Psoas muscle (tissue), 7 donors: ENCODE measurements at regions not wholly inside any gene's neighbourhood (a gene's known extent, or its start where the extent isn't known, plus 50 kb on each side); places are given as distances from the start of the nearest gene placed in this dataset.

Source experiments
- ATAC-seq, 4 donors: fragments of 200-7000 bp; cut with Tn5 transposase; one replicate each; pipeline ENCODE4 v1.9.1; 2020; ENCODE audit warnings: moderate library complexity in 3 of 4, mild to moderate bottlenecking in 2 of 4
- DNase-seq, 2 donors: peaks; one replicate each; pipeline ENCODE4 v3.0.0-alpha.2; 2020
- H3K27ac ChIP-seq: fragments of 200-600 bp; one replicate; pipeline ENCODE4 v1.8.0; 2022
- H3K27me3 ChIP-seq, 3 donors: fragments of 200-600 bp in 1 of 3; one replicate each; pipeline versions ENCODE4 v1.6.1 to v1.8.0; 2013 to 2022; ENCODE audit warnings: low read length in 2 of 3, mild to moderate bottlenecking in 2 of 3, moderate library complexity in 1 of 3; ENCODE audit not compliant: insufficient read depth in 3 of 3
- H3K36me3 ChIP-seq, 2 donors: fragments of 200-600 bp in 1 of 2; one replicate each; pipeline versions ENCODE4 v1.6.1 to v1.8.0; 2013 to 2022; ENCODE audit warnings: low read depth in 1 of 2, mild to moderate bottlenecking in 1 of 2, moderate library complexity in 1 of 2; ENCODE audit not compliant: insufficient read depth in 1 of 2
- H3K4me1 ChIP-seq: fragments of 200-600 bp; one replicate; pipeline ENCODE4 v1.8.0; 2022
- H3K4me3 ChIP-seq: fragments of 200-600 bp; one replicate; pipeline ENCODE4 v1.8.0; 2022; ENCODE audit warnings: mild to moderate bottlenecking
- H3K9me3 ChIP-seq: fragments of 200-600 bp; one replicate; pipeline ENCODE4 v1.8.0; 2022
- CTCF ChIP-seq: fragments of 200-600 bp; IDR thresholded peaks from one replicate; pipeline ENCODE4 v1.8.0; 2022; ENCODE audit warnings: antibody characterized with exemption
- WGBS, 3 donors: extraction: QIAGEN DNeasy Blood & Tissue Kit; methylation state at CpG; one replicate each; pipeline versions ENCODE4 v1.1.6 to v1.1.7; 2013; 5-methylcytosine and 5-hydroxymethylcytosine counted together
- intact Hi-C, 2 donors: fragments of 100-400 bp; cut with DNase I; formaldehyde crosslinking; loops; one replicate each; pipeline versions ENCODE4 v1.11.0 to v1.14.2; 2022
- donor health status: healthy with polysubstance abuse.
- donor health status: DM: no; HTN: no; CAD: no; lungs with moderate emphysema.
- donor health status: Bipolar disorder and iron deficiency.
- donor health status: healthy.
- donor health status: DM: yes; HTN: yes; CAD: no.
- donor health status: DM: no; HTN: no; CAD: no.
- donor health status: DM: yes; HTN: yes; CAD: no.

- H3K4me3 ChIP-seq, result no peak overlapping the region
- H3K27ac ChIP-seq, result no peak overlapping the region
- H3K9me3 ChIP-seq, result no peaks in the 10 kb centered on the region
- no peak for DNase-seq
- TF ChIP-seq CTCF, result no peak
- 55 to 72% (median 69%) methylated on average over 1 of the region's 1 CpG for WGBS, 3 donors
- no peaks in the 10 kb centered on the region for H3K27me3 ChIP-seq
- H3K4me1 ChIP-seq, result no peaks in the 10 kb centered on the region
- intact Hi-C loops, result no loop called here
- no peaks in the 10 kb centered on the region for H3K36me3 ChIP-seq
- no peak for ATAC-seq
These were observed 581.6 kb downstream of the HAO1 start for GRCh38 chr20:7358670-7359069.

DNA sequence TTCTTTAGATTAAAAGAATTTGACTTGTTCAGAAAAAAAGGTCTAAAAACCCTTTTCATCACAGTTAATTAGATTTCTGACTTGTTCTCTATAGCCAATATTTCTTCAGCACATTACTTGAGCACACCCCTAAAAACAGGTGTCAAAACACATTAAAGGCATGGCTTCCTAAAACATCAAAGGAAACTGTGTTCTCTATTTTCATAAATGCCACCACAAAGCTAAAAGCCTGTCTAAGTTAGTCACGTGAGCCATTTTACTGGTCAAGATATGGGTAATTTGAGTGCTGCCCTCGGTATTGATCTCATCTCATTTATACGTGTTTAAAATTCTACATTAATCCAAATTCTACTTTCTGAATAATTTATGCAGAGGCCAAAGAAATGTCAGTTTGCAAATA lies 580.5 kb downstream of the HAO1 start:
- no peak for DNase-seq
- no peaks in the 10 kb centered on the region for H3K36me3 ChIP-seq
- no peak for ATAC-seq
- no peak for TF ChIP-seq CTCF
- intact Hi-C loops, result no loop called here
- no peak overlapping the region for H3K4me3 ChIP-seq
- H3K27me3 ChIP-seq, result no peaks in the 10 kb centered on the region
- H3K4me1 ChIP-seq, result no peaks in the 10 kb centered on the region
- H3K9me3 ChIP-seq, result no peaks in the 10 kb centered on the region
- 30 to 38% (median 38%) methylated on average over 3 of the region's 3 CpGs for WGBS, 3 donors
- H3K27ac ChIP-seq, result no peak overlapping the region

DNA sequence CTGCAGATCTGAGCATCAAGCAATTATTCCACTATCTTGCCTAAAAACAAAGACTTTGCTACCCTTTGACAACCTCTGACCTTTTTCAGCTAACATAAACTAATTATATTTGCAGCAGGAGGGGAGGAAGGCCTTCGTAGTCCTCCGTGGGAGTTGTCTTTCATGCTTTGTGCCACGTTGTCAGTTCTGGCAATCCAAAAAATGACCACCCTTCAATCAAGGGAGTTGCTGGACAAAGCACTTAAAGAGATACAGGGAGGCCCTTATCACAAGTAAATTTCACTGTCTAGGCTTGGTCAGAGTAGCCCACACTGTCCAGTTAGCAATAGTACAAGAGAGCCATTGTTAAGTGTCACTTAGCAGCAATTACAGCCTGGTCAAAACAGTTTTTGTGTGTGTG lies 578.9 kb downstream of the HAO1 start:
- H3K4me3 ChIP-seq, result no peak overlapping the region
- TF ChIP-seq CTCF, result no peak
- no peaks in the 10 kb centered on the region for H3K27me3 ChIP-seq
- no peak overlapping the region for H3K27ac ChIP-seq
- no peaks in the 10 kb centered on the region for H3K9me3 ChIP-seq
- no peaks in the 10 kb centered on the region for H3K36me3 ChIP-seq
- H3K4me1 ChIP-seq, result no peaks in the 10 kb centered on the region
- DNase-seq (no peak), ATAC-seq (no peak)
- intact Hi-C loops, result no loop called here
- WGBS, 3 donors, result 21 to 30% (median 27%) methylated on average over 3 of the region's 3 CpGs

DNA sequence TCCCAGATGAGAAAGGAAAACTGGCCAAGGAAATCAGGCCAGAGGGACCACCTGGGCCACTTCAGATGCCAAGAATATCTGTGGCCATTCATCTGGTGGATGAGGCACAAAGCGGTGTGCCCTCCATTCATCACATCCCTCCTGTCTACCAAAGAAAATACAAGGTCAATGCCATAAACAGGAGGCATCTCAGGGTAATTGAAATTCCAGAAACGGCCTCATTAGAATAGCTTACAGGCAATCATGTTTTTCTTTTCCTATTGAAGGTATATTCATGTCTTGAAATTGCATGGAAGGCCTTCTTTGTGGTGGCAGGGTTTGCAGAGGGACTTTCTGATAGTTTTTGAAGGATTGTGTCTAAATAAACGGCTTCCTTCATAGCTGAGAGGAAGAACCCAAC lies 578.3 kb downstream of the HAO1 start:
- DNase-seq (no peak), ATAC-seq (no peak)
- no peaks in the 10 kb centered on the region for H3K36me3 ChIP-seq
- H3K9me3 ChIP-seq, result no peaks in the 10 kb centered on the region
- no peak overlapping the region for H3K4me3 ChIP-seq
- no peaks in the 10 kb centered on the region for H3K4me1 ChIP-seq
- no peaks in the 10 kb centered on the region for H3K27me3 ChIP-seq
- H3K27ac ChIP-seq, result no peak overlapping the region
- intact Hi-C loops, result no loop called here
- WGBS, 3 donors, result 38 to 52% (median 48%) methylated on average over 3 of the region's 3 CpGs
- TF ChIP-seq CTCF, result no peak

- intact Hi-C loops, result no loop called here
- 29 to 48% (median 31%) methylated on average over 2 of the region's 2 CpGs for WGBS, 3 donors
- Histone ChIP-seq H3K4me1 (no peaks in the 10 kb centered on the region), H3K27ac (no peak overlapping the region), H3K27me3 (no peaks in the 10 kb centered on the region), H3K36me3 (no peaks in the 10 kb centered on the region), H3K4me3 (no peak overlapping the region), H3K9me3 (no peaks in the 10 kb centered on the region)
- no peak for TF ChIP-seq CTCF
- ATAC-seq (no peak), DNase-seq (no peak)
These were observed 577.7 kb downstream of the HAO1 start for GRCh38 chr20:7362601-7363000.
